SH-SY5Y (cell line): ENCODE measurements at regions not wholly inside any gene's neighbourhood (a gene's known extent, or its start where the extent isn't known, plus 50 kb on each side); places are given as distances from the start of the nearest gene placed in this dataset.

Source experiments
- GATA2 ChIP-seq: IDR thresholded peaks from 2 replicates; pipeline ENCODE4 v1.6.1; 2011; ENCODE audit warnings: mild to moderate bottlenecking, low read depth, low read length
- GATA3 ChIP-seq: IDR thresholded peaks from 2 replicates; pipeline ENCODE4 v1.6.1; 2011; ENCODE audit warnings: low read depth, mild to moderate bottlenecking, low read length, moderate library complexity

DNA sequence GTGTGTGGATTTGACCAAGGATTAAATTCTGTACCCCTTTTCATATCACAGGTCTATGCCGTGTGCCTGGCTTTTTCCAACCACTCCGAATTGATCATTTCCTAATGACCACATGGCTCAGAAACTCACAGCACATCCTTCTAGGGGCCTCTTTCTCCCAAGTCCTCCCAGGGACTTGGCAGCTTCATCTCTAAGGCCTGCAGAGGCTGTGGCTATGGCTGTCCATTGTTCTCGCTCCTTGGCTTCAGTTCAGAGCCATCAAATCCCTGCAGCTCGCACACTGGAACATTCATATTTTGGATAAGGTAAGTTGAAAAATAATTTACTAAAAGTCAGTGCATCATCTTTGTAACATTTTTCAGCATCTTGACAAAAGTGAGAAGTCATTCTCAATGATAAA, 497.2 kb upstream of the CDH4 start:
- TF ChIP-seq GATA3 (no peak), GATA2 (no peak)
